A549 (cell line): ENCODE measurements at regions not wholly inside any gene's neighbourhood (a gene's known extent, or its start where the extent isn't known, plus 50 kb on each side); places are given as distances from the start of the nearest gene placed in this dataset.

Experiments
- ATAC-seq, 2 experiments: fragments of 200-7000 bp in 1 of 2; fragments of >200 bp in 1 of 2; cut with Nextera tagmentation in 1 of 2; cut with Tn5 transposase in 1 of 2; 3 replicates each; pipeline versions ENCODE4 v1.8.0 to v1.9.1; 2018 to 2020; ENCODE audit warnings: mild to moderate bottlenecking in 1 of 2, moderate library complexity in 1 of 2
- CTCF ChIA-PET: fragments of 300-600 bp; sonication (Branson Sonifier 250); formaldehyde crosslinking; extraction: SDS; loops from one replicate; lab custom pipeline; 2021; ENCODE audit warnings: antibody characterized with exemption, inconsistent platforms; lab: Yijun Ruan, JAX
- POLR2A ChIA-PET: fragments of 350-600 bp; formaldehyde crosslinking; extraction: SDS; loops from one replicate; lab custom pipeline; 2021; ENCODE audit warnings: antibody characterized with exemption, inconsistent platforms; lab: Yijun Ruan, JAX
- DNase-seq, 2 experiments: peaks; one replicate each; pipeline versions ENCODE4 v3.0.0 to v3.0.0-alpha.2; 2011 to 2016; ENCODE audit warnings: low read depth in 1 of 2, low spot score in 1 of 2
- FAIRE-seq: peaks from 2 replicates; lab custom pipeline; 2011; peaks lifted over from hg19 to GRCh38; lab: Jason Lieb, UNC
- H3K27ac ChIP-seq, 2 experiments: fragments of >200 bp; sonication (Bioruptor Twin); formaldehyde crosslinking; 3 replicates each; pipeline ENCODE4 v1.5.1; 2016 to 2017
- H3K4me1 ChIP-seq: fragments of >200 bp; sonication (Bioruptor Twin); formaldehyde crosslinking; 3 replicates; pipeline ENCODE4 v1.6.1; 2016
- H3K4me2 ChIP-seq: fragments of >200 bp; sonication (Bioruptor Twin); formaldehyde crosslinking; 3 replicates; pipeline ENCODE4 v1.6.1; 2016
- H3K4me3 ChIP-seq: fragments of >200 bp; sonication (Bioruptor Twin); formaldehyde crosslinking; 3 replicates; pipeline ENCODE4 v1.5.1; 2016
- H3K9me3 ChIP-seq: fragments of >200 bp; sonication (Bioruptor Twin); formaldehyde crosslinking; 3 replicates; pipeline ENCODE4 v1.6.1; 2016
- BHLHE40 ChIP-seq: IDR thresholded peaks from 2 replicates; pipeline ENCODE4 v1.6.1; 2012; ENCODE audit warnings: low read depth, low read length, inconsistent platforms
- CHD2 ChIP-seq: fragments of 150-350 bp; IDR thresholded peaks from 2 replicates; pipeline ENCODE4 v1.6.1; 2014; ENCODE audit warnings: low read length; ENCODE audit not compliant: partially characterized antibody
- E2F6 ChIP-seq: IDR thresholded peaks from 2 replicates; pipeline ENCODE4 v1.6.1; 2012; ENCODE audit warnings: low read depth, borderline replicate concordance
- EHMT2 ChIP-seq: fragments of 200-600 bp; sonication (generic); IDR thresholded peaks from 2 replicates; pipeline ENCODE4 v1.6.1; 2016; ENCODE audit warnings: antibody characterized with exemption, low read depth, mild to moderate bottlenecking, moderate library complexity
- FOXS1 ChIP-seq: fragments of 250-450 bp; sonication (Bioruptor Pico); IDR thresholded peaks from 2 replicates; pipeline ENCODE4 v1.5.0; 2020; ENCODE audit warnings: mild to moderate bottlenecking, moderate library complexity
- GATA3 ChIP-seq: IDR thresholded peaks from 2 replicates; pipeline ENCODE4 v1.6.1; 2012; ENCODE audit warnings: borderline replicate concordance
- HDAC2 ChIP-seq: fragments of 200-600 bp; sonication (generic); IDR thresholded peaks from 2 replicates; pipeline ENCODE4 v1.6.1; 2016
- HOXA7 ChIP-seq: fragments of 250-450 bp; sonication (Bioruptor Pico); IDR thresholded peaks from 2 replicates; pipeline ENCODE4 v1.5.0; 2020; ENCODE audit warnings: mild to moderate bottlenecking, moderate library complexity
- HOXB13 ChIP-seq: fragments of 250-450 bp; sonication (Bioruptor Pico); IDR thresholded peaks from 2 replicates; pipeline ENCODE4 v1.5.0; 2020; ENCODE audit warnings: low read depth, mild to moderate bottlenecking, moderate library complexity
- JUN ChIP-seq, 2 experiments: fragments of >200 bp; sonication (Bioruptor Twin); formaldehyde crosslinking; IDR thresholded peaks; 2 replicates in 1 of 2; 3 replicates in 1 of 2; pipeline ENCODE4 v1.6.1; 2016 to 2017
- JUNB ChIP-seq: fragments of >200 bp; sonication (Bioruptor Twin); formaldehyde crosslinking; IDR thresholded peaks from 2 replicates; pipeline ENCODE4 v1.6.1; 2016
- KDM1A ChIP-seq: fragments of 200-600 bp; sonication (generic); IDR thresholded peaks from 2 replicates; pipeline ENCODE4 v1.6.1; 2016; ENCODE audit warnings: low read depth, mild to moderate bottlenecking
- KDM5A ChIP-seq: fragments of 200-600 bp; sonication (generic); IDR thresholded peaks from 2 replicates; pipeline ENCODE4 v1.6.1; 2016; ENCODE audit warnings: antibody characterized with exemption, mild to moderate bottlenecking
- MAZ ChIP-seq: fragments of 150-350 bp; IDR thresholded peaks from 2 replicates; pipeline ENCODE4 v1.6.1; 2014; ENCODE audit warnings: antibody characterized with exemption, low read depth, low read length, borderline replicate concordance
- MYC ChIP-seq: IDR thresholded peaks from 2 replicates; pipeline ENCODE4 v1.6.1; 2012; ENCODE audit warnings: mild to moderate bottlenecking, inconsistent platforms, low read length, improper control_type of control experiment, borderline replicate concordance
- NFE2L2 ChIP-seq: fragments of 150-350 bp; conservative IDR thresholded peaks from 2 replicates; pipeline ENCODE4 v1.6.1; 2014; ENCODE audit warnings: low read length
- NPAS2 ChIP-seq: fragments of 250-450 bp; sonication (Bioruptor Pico); IDR thresholded peaks from 2 replicates; pipeline ENCODE4 v1.8.0; 2022; ENCODE audit warnings: mild to moderate bottlenecking, moderate library complexity, borderline replicate concordance
- PHF8 ChIP-seq: fragments of 200-600 bp; sonication (generic); IDR thresholded peaks from 2 replicates; pipeline ENCODE4 v1.6.1; 2016; ENCODE audit warnings: low read depth, mild to moderate bottlenecking, antibody characterized with exemption, moderate library complexity, borderline replicate concordance
- POLR2A ChIP-seq: IDR thresholded peaks from 2 replicates; pipeline ENCODE4 v1.6.1; 2012; ENCODE audit warnings: mild to moderate bottlenecking, low read length
- RCOR1 ChIP-seq: fragments of 150-350 bp; IDR thresholded peaks from 2 replicates; pipeline ENCODE4 v1.6.1; 2014; ENCODE audit warnings: antibody characterized with exemption, low read length, low read depth
- RFX5 ChIP-seq: fragments of 450-650 bp; IDR thresholded peaks from 2 replicates; pipeline ENCODE4 v1.7.1; 2014; ENCODE audit warnings: antibody characterized with exemption, mild to moderate bottlenecking, moderate library complexity
- RNF2 ChIP-seq: fragments of 200-600 bp; sonication (generic); IDR thresholded peaks from 2 replicates; pipeline ENCODE4 v1.6.1; 2016; ENCODE audit warnings: low read depth, mild to moderate bottlenecking, antibody characterized with exemption, moderate library complexity, borderline replicate concordance
- SMC3 ChIP-seq: fragments of >200 bp; sonication (Bioruptor Twin); formaldehyde crosslinking; IDR thresholded peaks from 3 replicates; pipeline ENCODE4 v1.6.1; 2018; ENCODE audit warnings: inconsistent platforms
- SREBF2 ChIP-seq: fragments of 450-650 bp; IDR thresholded peaks from 2 replicates; pipeline ENCODE4 v1.6.1; 2014; ENCODE audit warnings: mild to moderate bottlenecking, moderate library complexity
- TFCP2L1 ChIP-seq: fragments of 250-450 bp; sonication (Bioruptor Pico); IDR thresholded peaks from 2 replicates; pipeline ENCODE4 v1.5.0; 2021; ENCODE audit warnings: mild to moderate bottlenecking
- TP53 ChIP-seq: fragments of 250-450 bp; sonication (Bioruptor Pico); IDR thresholded peaks from 2 replicates; pipeline ENCODE4 v1.5.0; 2021; ENCODE audit warnings: mild to moderate bottlenecking, moderate library complexity
- USF2 ChIP-seq: fragments of 450-650 bp; IDR thresholded peaks from 2 replicates; pipeline ENCODE4 v1.6.1; 2014; ENCODE audit warnings: antibody characterized with exemption
- ZC3H11A ChIP-seq: fragments of 450-650 bp; IDR thresholded peaks from 2 replicates; pipeline ENCODE4 v1.6.1; 2014; ENCODE audit warnings: antibody characterized with exemption, mild to moderate bottlenecking
- ZNF302 ChIP-seq: fragments of 250-450 bp; sonication (Bioruptor Pico); IDR thresholded peaks from 2 replicates; pipeline ENCODE4 v1.9.0; 2021; ENCODE audit warnings: inconsistent platforms, mild to moderate bottlenecking, moderate library complexity
- WGBS: methylation state at CpG from one replicate; pipeline ENCODE4 v1.1.6; 2017; ENCODE audit errors: missing lambda C conversion rate; 5-methylcytosine and 5-hydroxymethylcytosine counted together

GRCh38 chr2:217438136-217438535 lies 564.7 kb downstream of the TNS1 start:
- 87% methylated on average over 5 of the region's 5 CpGs for WGBS
- no peak overlapping the region for H3K4me2 ChIP-seq
- peaks cover 6% of the 10 kb centered on the region; the same call in 2 of the 3 replicates for H3K4me1 ChIP-seq
- H3K4me3 ChIP-seq: no peak overlapping the region
- ATAC-seq (no peak), FAIRE-seq (no peak), DNase-seq (no peak)
- ChIA-PET POLR2A (no interaction called here), CTCF (interaction anchor here (0.8 kb wide), 2 partner anchors 25 to 84 kb away, joined by 3 read pairs; no protein-coding TSS in a partner anchor)
- TF ChIP-seq E2F6 (no peak), TFCP2L1 (CRISPR knock-in tag) (no peak), SMC3 (no peak), HDAC2 (no peak), CHD2 (no peak), MAZ (no peak), EHMT2 (no peak), HOXA7 (no peak), PHF8 (no peak), USF2 (no peak), RNF2 (no peak), TP53 (no peak)
- H3K9me3 ChIP-seq: no peaks in the 10 kb centered on the region
- H3K27ac ChIP-seq: no peak overlapping the region

- H3K4me1 ChIP-seq: peaks cover 6% of the 10 kb centered on the region; the same call in 2 of the 3 replicates
- 80% methylated on average over 6 of the region's 6 CpGs for WGBS
- POLR2A ChIA-PET: no interaction called here
- H3K4me2 ChIP-seq: no peak overlapping the region
- no peak overlapping the region for H3K27ac ChIP-seq
- no peak overlapping the region for H3K4me3 ChIP-seq
- DNase-seq (no peak), ATAC-seq (no peak), FAIRE-seq (no peak)
- H3K9me3 ChIP-seq: no peaks in the 10 kb centered on the region
- CTCF ChIA-PET: no interaction called here
- TF ChIP-seq FOXS1 (CRISPR knock-in tag) (no peak), SREBF2 (no peak), GATA3 (no peak), NFE2L2 (no peak), MYC (no peak), MAZ (no peak), ZC3H11A (no peak), NPAS2 (CRISPR knock-in tag) (no peak), RFX5 (no peak), RCOR1 (no peak), POLR2A (no peak), ZNF302 (CRISPR knock-in tag) (no peak), HOXB13 (CRISPR knock-in tag) (no peak), BHLHE40 (no peak), KDM5A (no peak), HDAC2 (no peak), JUN (IDR thresholded peaks at IDR 0.05) (no peak), KDM1A (no peak), JUNB (no peak)
Observed at GRCh38 chr2:217437290-217437870, 565.4 kb downstream of the TNS1 start.
